B cell (primary cell): ENCODE measurements at regions not wholly inside any gene's neighbourhood (a gene's known extent, or its start where the extent isn't known, plus 50 kb on each side); places are given as distances from the start of the nearest gene placed in this dataset.

Experiments used
- ATAC-seq: fragments of 200-7000 bp; cut with Tn5 transposase; one replicate; pipeline ENCODE4 v1.10.0; 2021; ENCODE audit warnings: low read depth, mild to moderate bottlenecking, moderate number of reproducible peaks, moderate library complexity
- CTCF ChIA-PET: fragments of 350-600 bp; sonication (Branson Sonifier 250); formaldehyde crosslinking; loops from one replicate; lab custom pipeline; 2021; ENCODE audit warnings: antibody characterized with exemption, inconsistent platforms; lab: Charles Lee
- POLR2A ChIA-PET: fragments of 350-600 bp; sonication (Branson Sonifier 250); formaldehyde crosslinking; loops from one replicate; lab custom pipeline; 2021; ENCODE audit warnings: antibody characterized with exemption; lab: Charles Lee
- DNase-seq: peaks from one replicate; pipeline ENCODE4 v3.0.0; 2013
- H2AFZ ChIP-seq: 2 replicates; pipeline ENCODE4 v1.6.1; 2012; ENCODE audit warnings: mild to moderate bottlenecking, low read depth, low read length; ENCODE audit not compliant: insufficient read depth, poor library complexity, severe bottlenecking
- H3K27ac ChIP-seq, 2 donors: 1 replicate in 1 of 2; 2 replicates in 1 of 2; pipeline ENCODE4 v1.5.1; 2012 to 2013; ENCODE audit warnings: low read length in 2 of 2, mild to moderate bottlenecking in 2 of 2, moderate library complexity in 1 of 2
- H3K27me3 ChIP-seq, 4 experiments: fragments of 200-600 bp in 1 of 4; sonication (generic) in 1 of 4; replicated peaks in 1 of 4; 1 replicate in 2 of 4; 2 replicates in 2 of 4; pipeline versions ENCODE4 v1.6.1 to v1.7.0; 2013 to 2016; ENCODE audit warnings: low read length in 3 of 4, mild to moderate bottlenecking in 2 of 4, mixed read lengths in 1 of 4, moderate library complexity in 1 of 4; ENCODE audit not compliant: insufficient read depth in 4 of 4, control insufficient read depth in 3 of 4; ENCODE audit errors: control extremely low read depth in 1 of 4
- H3K36me3 ChIP-seq, 2 experiments: replicated peaks in 1 of 2; 1 replicate in 1 of 2; 2 replicates in 1 of 2; pipeline versions ENCODE4 v1.6.1 to v1.7.1; 2013; ENCODE audit warnings: low read length in 1 of 2; ENCODE audit not compliant: insufficient read depth in 2 of 2, control insufficient read depth in 1 of 2; ENCODE audit errors: control extremely low read depth in 1 of 2, extremely low read depth in 1 of 2
- H3K4me1 ChIP-seq, 2 donors: fragments of 200-600 bp in 1 of 2; sonication (generic) in 1 of 2; 1 replicate in 1 of 2; 2 replicates in 1 of 2; pipeline versions ENCODE4 v1.5.1 to v1.6.1; 2013 to 2017; ENCODE audit warnings: low read length in 2 of 2; ENCODE audit not compliant: control insufficient read depth in 2 of 2, insufficient read depth in 2 of 2
- H3K4me2 ChIP-seq: replicated peaks from 2 replicates; pipeline ENCODE3; 2012; ENCODE audit warnings: mild to moderate bottlenecking, low read depth, low read length; ENCODE audit not compliant: poor library complexity, severe bottlenecking
- H3K4me3 ChIP-seq, 5 experiments: fragments of 200-600 bp in 1 of 5; sonication (generic) in 1 of 5; 1 replicate in 3 of 5; 2 replicates in 2 of 5; pipeline versions ENCODE4 v1.5.1 to v1.7.0; 2011 to 2016; ENCODE audit warnings: low read length in 4 of 5, mild to moderate bottlenecking in 4 of 5, low read depth in 2 of 5, control low read depth in 1 of 5, moderate library complexity in 1 of 5; ENCODE audit not compliant: insufficient read depth in 1 of 5; ENCODE audit errors: control extremely low read depth in 1 of 5, extremely low read depth in 1 of 5
- H3K79me2 ChIP-seq: fragments of 200-600 bp; sonication (generic); one replicate; pipeline ENCODE4 v1.6.0; 2016; ENCODE audit warnings: low read length; ENCODE audit not compliant: control insufficient read depth, insufficient read depth
- H3K9ac ChIP-seq: fragments of 200-600 bp; sonication (generic); 2 replicates; pipeline ENCODE4 v1.6.1; 2017; ENCODE audit warnings: mild to moderate bottlenecking, low read length, moderate library complexity
- H3K9me3 ChIP-seq, 3 donors: one replicate each; pipeline versions ENCODE4 v1.6.1 to v1.7.1; 2013; ENCODE audit warnings: low read length in 2 of 3; ENCODE audit not compliant: control insufficient read depth in 2 of 3, insufficient read depth in 1 of 3; ENCODE audit errors: control extremely low read depth in 1 of 3
- H4K20me1 ChIP-seq: 2 replicates; pipeline ENCODE4 v1.6.0; 2012; ENCODE audit warnings: mild to moderate bottlenecking, low read length; ENCODE audit not compliant: insufficient read depth, control insufficient read depth, poor library complexity, severe bottlenecking
- H3K27ac Mint-ChIP-seq: one replicate; pipeline ENCODE4 v1.8.0; 2021; ENCODE audit warnings: mixed read lengths
- H3K27me3 Mint-ChIP-seq: one replicate; pipeline ENCODE4 v1.8.0; 2021; ENCODE audit warnings: mixed read lengths
- H3K4me1 Mint-ChIP-seq: one replicate; pipeline ENCODE4 v1.8.0; 2021; ENCODE audit warnings: mixed read lengths
- H3K4me3 Mint-ChIP-seq: one replicate; pipeline ENCODE4 v1.8.0; 2021; ENCODE audit warnings: mixed read lengths
- H3K9me3 Mint-ChIP-seq: one replicate; pipeline ENCODE4 v1.8.0; 2022; ENCODE audit warnings: mixed read lengths; ENCODE audit not compliant: insufficient read depth
- EZH2 ChIP-seq: IDR thresholded peaks from 2 replicates; pipeline ENCODE4 v1.6.1; 2012; ENCODE audit warnings: borderline replicate concordance, low read depth, mild to moderate bottlenecking, moderate library complexity, low read length; ENCODE audit not compliant: insufficient read depth, poor library complexity, severe bottlenecking
- WGBS: methylation state at CpG from one replicate; pipeline ENCODE4 v1.1.5; 2013; ENCODE audit warnings: missing lambda C conversion rate; ENCODE audit not compliant: insufficient coverage; 5-methylcytosine and 5-hydroxymethylcytosine counted together
- intact Hi-C: fragments of 100-400 bp; cut with micrococcal nuclease; formaldehyde crosslinking; loops from one replicate; pipeline ENCODE4 v1.10.0; 2022
- TF ChIP-seq, protein P1 (sequence below): fragments of 200-600 bp; IDR thresholded peaks from one replicate; pipeline ENCODE4 v1.8.0; 2022; ENCODE audit warnings: antibody characterized with exemption, mild to moderate bottlenecking

DNA sequence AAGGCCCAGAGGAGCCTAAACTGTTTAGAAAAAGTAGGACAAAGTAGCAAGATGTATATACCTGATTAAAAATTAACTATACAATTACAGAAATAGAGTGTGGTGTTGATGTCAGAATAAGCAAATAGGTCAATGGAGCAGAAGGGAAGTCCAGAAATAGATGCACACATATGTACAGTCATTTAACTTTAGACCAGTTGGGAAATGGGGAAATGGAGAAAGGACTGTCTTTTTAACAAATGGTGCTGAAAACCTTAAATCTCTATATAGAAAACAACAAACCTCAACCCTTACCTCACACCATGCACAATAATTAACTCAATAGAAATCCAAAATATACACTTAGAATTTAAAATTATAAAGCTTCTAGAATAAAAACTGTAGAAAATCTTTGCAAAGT is 72.2 kb downstream of the CH25H start:
- DNase-seq, result no peak
- intact Hi-C loops, result no loop called here
- H3K27me3 ChIP-seq, result no peaks in the 10 kb centered on the region
- H4K20me1 ChIP-seq, result no peaks in the 10 kb centered on the region
- H2AFZ ChIP-seq, result no peak overlapping the region
- H3K36me3 ChIP-seq, result no peaks in the 10 kb centered on the region
- H3K9me3 ChIP-seq, result no peaks in the 10 kb centered on the region
- CTCF ChIA-PET, result interaction anchor here (1.2 kb wide), 1 partner anchor 9 kb away, joined by 3 read pairs; no protein-coding TSS in a partner anchor
- H3K4me2 ChIP-seq, result no peak overlapping the region
- H3K4me1 ChIP-seq, result no peaks in the 10 kb centered on the region
- Mint-ChIP-seq H3K27ac (no peak overlapping the region), H3K9me3 (peaks cover 2% of the 10 kb centered on the region), H3K4me1 (no peaks in the 10 kb centered on the region), H3K4me3 (no peak overlapping the region), H3K27me3 (peaks cover 5% of the 10 kb centered on the region)
- POLR2A ChIA-PET, result no interaction called here
- ATAC-seq, result no peak
- no peak overlapping the region for H3K27ac ChIP-seq
- TF ChIP-seq EZH2, result no peak
- TF ChIP-seq, protein P1, sequence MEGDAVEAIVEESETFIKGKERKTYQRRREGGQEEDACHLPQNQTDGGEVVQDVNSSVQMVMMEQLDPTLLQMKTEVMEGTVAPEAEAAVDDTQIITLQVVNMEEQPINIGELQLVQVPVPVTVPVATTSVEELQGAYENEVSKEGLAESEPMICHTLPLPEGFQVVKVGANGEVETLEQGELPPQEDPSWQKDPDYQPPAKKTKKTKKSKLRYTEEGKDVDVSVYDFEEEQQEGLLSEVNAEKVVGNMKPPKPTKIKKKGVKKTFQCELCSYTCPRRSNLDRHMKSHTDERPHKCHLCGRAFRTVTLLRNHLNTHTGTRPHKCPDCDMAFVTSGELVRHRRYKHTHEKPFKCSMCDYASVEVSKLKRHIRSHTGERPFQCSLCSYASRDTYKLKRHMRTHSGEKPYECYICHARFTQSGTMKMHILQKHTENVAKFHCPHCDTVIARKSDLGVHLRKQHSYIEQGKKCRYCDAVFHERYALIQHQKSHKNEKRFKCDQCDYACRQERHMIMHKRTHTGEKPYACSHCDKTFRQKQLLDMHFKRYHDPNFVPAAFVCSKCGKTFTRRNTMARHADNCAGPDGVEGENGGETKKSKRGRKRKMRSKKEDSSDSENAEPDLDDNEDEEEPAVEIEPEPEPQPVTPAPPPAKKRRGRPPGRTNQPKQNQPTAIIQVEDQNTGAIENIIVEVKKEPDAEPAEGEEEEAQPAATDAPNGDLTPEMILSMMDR, result no peak
- no peaks in the 10 kb centered on the region for H3K79me2 ChIP-seq
- H3K9ac ChIP-seq, result no peak overlapping the region
- H3K4me3 ChIP-seq, result no peak overlapping the region

DNA sequence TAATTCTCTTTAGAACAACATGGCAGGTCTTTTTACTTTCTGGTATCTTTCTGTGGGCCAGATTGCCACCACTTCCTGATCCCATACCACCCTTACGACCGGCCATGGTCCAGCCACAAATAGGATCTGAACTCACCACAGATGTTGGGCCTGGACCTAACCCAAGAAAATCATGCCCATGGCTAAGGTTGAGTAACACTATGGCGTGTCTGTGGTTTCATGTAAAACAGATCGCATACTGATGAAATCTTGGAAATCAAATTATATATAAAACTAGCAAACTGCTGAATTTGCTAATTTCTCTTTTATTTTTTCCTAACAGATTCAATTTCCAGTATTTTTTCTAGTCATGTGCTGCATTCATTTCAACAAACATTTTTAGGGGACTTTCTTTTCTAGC is 77.2 kb downstream of the CH25H start:
- no peak for DNase-seq
- intact Hi-C loops, result no loop called here
- peaks cover 5% of the 10 kb centered on the region for H3K27me3 Mint-ChIP-seq

More for the DNA sequence above, 77.2 kb downstream of the CH25H start:
- H3K27ac Mint-ChIP-seq, result no peak overlapping the region
- H3K4me3 ChIP-seq, result no peak overlapping the region
- no peaks in the 10 kb centered on the region for H3K36me3 ChIP-seq
- no peaks in the 10 kb centered on the region for H4K20me1 ChIP-seq
- no peaks in the 10 kb centered on the region for H3K4me1 Mint-ChIP-seq
- no peaks in the 10 kb centered on the region for H3K9me3 Mint-ChIP-seq
- H3K4me3 Mint-ChIP-seq, result no peak overlapping the region
- H3K4me2 ChIP-seq, result no peak overlapping the region
- POLR2A ChIA-PET, result no interaction called here
- no peak overlapping the region for H3K27ac ChIP-seq
- TF ChIP-seq EZH2, result no peak
- TF ChIP-seq, protein P1, result no peak
- WGBS, result 20% methylated on average over 2 of the region's 4 CpGs
- H2AFZ ChIP-seq, result no peak overlapping the region
- H3K27me3 ChIP-seq, result no peaks in the 10 kb centered on the region
- no peaks in the 10 kb centered on the region for H3K79me2 ChIP-seq
- CTCF ChIA-PET, result no interaction called here
- no peaks in the 10 kb centered on the region for H3K9me3 ChIP-seq
- no peak overlapping the region for H3K9ac ChIP-seq
- H3K4me1 ChIP-seq, result no peaks in the 10 kb centered on the region
- ATAC-seq, result no peak
